LNCAP (cell line): ENCODE measurements at regions not wholly inside any gene's neighbourhood (a gene's known extent, or its start where the extent isn't known, plus 50 kb on each side); places are given as distances from the start of the nearest gene placed in this dataset.

Experiments
- TF ChIP-seq, protein P1 (sequence below): fragments of 450-650 bp; IDR thresholded peaks from 2 replicates; pipeline ENCODE4 v1.5.1; 2017; ENCODE audit warnings: mild to moderate bottlenecking

DNA sequence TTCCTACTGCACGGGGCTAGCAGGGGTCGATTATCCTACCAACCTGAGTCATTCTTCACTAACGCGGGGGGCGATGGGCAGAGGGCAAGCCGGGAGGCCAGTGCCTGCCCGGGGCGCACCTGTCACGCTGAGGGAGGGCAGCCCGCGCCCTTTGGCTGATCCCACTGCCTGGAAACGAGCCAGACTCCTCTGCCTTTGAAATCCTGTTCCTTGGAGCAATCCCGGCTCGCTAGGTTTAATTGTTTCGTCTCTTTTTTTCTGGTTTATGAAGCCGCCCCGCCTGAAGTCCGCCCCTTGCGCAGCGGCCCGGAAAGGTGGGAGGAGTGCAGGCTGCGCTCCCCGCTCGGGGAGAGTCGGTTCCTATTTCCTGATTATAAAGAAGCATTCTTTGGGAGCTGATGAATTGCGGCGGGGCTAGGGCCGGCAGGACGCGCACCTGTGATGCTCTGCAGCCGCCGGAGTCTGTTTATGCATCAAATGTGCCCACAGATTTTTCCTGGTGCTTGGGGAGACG, 484.2 kb downstream of the BCOR start:
- TF ChIP-seq, protein P1, sequence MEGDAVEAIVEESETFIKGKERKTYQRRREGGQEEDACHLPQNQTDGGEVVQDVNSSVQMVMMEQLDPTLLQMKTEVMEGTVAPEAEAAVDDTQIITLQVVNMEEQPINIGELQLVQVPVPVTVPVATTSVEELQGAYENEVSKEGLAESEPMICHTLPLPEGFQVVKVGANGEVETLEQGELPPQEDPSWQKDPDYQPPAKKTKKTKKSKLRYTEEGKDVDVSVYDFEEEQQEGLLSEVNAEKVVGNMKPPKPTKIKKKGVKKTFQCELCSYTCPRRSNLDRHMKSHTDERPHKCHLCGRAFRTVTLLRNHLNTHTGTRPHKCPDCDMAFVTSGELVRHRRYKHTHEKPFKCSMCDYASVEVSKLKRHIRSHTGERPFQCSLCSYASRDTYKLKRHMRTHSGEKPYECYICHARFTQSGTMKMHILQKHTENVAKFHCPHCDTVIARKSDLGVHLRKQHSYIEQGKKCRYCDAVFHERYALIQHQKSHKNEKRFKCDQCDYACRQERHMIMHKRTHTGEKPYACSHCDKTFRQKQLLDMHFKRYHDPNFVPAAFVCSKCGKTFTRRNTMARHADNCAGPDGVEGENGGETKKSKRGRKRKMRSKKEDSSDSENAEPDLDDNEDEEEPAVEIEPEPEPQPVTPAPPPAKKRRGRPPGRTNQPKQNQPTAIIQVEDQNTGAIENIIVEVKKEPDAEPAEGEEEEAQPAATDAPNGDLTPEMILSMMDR = no peak

DNA sequence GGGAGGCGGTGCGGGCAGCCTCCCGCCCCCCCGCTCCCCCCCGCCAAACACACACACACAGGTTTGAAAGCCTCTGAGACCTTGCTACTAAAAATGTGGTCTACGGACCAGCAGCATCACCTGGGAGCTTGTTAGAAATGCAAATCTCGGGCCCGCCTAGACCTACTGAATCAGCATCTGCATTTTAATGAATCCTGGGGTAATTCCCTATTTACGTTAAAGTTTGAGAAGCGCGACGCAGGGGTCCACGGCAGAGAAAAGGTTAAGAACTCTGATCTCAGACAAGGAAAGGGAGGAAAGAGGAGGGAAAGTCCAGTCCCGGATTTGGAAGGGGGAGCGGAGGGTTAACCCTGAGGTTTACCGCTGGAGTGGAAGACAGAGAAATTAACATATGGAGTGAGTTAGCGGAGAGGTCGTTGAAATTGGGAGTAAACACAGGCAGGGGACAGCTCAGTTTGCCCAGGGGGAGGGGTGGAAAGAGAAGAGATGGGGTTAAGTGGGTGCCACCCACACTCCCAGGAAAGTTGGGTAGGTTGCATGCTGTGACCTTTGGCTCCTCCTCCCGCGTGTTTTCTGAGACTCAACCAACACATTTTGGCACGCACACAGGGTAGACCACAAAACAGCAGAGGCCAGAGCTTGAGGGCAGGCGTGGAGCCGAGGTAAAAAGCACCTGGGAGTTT, 483.6 kb downstream of the BCOR start:
- TF ChIP-seq, protein P1 = no peak

DNA sequence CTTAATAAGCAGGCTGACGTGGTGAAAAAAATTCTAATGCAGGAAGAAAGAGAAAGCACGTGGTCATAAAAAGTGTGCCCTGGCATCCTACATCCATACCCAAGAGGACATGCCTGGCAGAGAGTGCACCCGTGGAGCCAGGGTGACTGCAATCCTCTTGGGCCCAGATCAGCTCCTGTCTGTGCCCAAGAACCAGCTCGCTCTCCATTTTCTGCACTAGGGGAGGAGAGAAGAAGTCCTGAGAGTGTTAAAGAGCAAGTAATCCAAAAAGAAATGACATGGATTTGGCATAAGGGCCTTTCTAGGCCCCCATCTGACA, 483.1 kb downstream of the BCOR start:
- TF ChIP-seq, protein P1 = no peak

DNA sequence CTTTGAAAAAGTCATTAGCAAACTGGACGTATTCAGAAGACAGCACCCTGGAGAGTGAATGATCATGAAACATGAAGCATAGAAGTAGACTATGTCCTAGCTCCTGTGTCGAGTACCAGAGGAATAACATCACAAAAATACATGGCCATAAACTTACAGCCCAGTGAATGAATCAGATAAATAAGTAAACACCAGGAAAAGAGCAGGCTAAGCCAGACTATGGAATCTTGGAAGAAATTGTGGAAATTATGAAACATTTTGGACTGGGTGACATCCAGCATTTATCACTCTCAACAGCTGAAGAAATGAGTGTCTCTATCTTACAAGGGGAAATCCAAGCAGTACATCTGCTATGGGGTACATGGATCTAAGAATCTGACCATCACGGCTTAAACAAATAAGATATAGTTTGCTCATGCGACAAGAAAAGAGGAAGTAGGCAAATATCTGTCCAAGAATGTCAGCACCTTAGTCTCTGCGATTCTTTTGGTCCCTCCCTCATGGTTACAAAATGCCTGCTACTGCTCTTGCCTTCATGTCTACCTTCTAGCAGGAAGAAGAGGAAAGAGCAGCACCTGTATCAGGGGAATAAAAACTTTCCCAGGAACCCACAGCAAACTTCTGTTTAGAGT, 481.5 kb downstream of the BCOR start:
- TF ChIP-seq, protein P1 = no peak

DNA sequence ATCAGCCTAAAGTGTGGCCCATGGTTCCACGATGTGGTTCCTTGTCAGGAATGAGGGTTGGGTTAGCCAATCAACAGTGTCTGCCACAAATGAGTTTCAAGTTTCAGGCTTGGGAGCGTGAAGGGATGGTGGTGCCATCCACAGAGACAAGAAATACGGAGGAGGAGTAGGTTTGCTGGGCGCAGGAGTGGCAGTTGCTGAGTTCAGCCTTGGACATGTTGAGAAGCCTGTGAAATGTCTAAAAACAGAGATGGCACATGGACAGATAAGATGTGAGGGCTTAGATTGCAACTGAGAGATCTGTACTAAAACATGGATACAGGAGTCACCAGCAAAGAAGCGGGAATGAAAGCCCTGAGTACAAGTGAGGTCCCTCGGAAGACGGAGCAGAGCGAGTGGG, 481.0 kb downstream of the BCOR start:
- TF ChIP-seq, protein P1 = no peak

DNA sequence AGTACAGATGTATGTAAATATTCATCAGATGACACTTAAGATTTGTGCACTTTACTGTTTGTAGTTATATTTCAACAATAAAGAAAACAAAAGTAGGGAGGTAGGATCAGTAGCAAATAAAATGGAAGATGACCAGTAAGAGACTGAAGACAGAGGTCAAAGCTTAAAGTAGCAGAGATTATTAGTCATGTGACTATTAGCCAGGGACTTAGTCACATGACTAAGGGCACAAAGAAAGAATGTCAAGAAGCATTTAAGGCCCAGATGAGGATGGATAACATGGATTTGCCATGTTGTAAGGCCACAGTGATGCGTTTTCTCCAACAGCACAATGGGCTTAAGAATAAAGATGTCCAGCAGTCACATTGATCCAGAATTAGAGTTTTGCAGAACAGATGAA, 479.6 kb downstream of the BCOR start:
- TF ChIP-seq, protein P1 = no peak

DNA sequence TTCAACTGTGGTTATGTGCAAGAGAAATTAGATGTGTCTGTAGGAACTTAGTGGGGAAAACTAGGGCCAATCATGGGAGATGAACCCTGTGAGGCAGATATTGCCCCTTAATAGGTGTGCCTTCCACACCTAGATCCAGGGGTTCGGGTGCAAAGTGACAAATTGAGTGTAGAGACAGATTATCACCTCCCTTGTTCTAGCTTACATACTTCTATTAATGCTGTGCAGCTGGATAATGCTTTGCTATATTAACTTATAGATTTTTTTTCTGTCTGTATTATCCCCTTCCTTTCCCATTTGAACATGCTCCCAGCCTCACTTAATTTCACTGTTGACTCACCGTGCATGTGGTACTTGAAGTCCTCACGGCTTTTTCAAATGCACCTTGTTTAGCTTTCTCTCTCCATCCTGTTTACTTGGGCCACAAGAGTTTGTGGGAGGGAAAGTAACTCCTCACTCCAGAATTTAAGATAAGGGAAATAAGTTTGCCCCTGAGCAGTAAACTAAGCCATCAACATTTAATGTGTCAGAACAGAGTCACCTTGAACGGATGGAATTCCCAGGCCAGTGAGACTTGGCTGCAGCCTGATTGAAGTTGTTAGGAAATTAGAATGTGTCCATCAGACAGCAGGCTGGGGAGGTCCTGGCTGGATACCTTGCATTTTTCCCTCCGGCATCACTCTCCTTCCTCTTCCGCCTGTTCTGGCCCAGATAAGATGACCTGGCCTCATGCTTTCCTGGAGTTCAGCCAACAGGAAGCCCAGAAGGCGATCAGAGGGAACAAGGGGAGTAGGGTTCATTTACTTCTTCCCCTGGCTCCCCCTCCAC, 478.4 kb downstream of the BCOR start:
- TF ChIP-seq, protein P1 = no peak
